ENCODE measurements at regions not wholly inside any gene's neighbourhood (a gene's known extent, or its start where the extent isn't known, plus 50 kb on each side); places are given as distances from the start of the nearest gene placed in this dataset.

DNA sequence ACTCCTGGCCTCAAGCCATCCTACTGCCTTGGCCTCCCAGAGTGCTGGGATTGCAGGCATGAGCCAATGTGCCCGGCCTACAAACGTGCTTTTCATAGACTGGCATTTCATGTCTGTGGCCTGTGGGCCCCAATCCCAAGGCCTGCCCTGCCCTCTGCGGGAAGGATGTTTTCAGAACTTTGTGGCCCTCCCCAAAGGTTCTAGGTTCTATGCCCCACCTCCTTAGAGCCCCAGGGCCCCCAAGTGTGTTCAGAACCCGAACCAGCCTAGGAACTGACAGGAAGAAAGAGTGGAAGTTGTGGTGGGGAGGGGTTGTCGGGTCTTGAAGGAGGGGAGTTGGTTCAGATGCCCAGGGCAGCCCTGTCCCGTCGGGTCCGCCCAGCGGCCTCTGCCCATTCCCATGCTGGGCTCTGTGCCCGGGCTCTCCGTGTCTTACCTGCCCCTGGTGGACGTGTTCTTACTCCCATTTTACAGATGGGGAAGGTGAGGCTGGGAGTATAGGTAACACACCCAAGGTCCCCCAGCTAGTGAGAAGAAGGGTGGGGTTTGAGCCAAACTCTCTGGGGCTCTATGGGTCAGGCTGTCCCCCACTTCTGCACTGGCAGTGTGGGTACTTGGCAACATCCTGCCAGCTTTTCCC is 175.8 kb upstream of the IER5L start (continued):
- TF ChIP-seq MXI1 (IDR thresholded peaks at IDR 0.05; ENCODE audit: low read depth, low read length) = no peak
- TF ChIP-seq, protein P1, sequence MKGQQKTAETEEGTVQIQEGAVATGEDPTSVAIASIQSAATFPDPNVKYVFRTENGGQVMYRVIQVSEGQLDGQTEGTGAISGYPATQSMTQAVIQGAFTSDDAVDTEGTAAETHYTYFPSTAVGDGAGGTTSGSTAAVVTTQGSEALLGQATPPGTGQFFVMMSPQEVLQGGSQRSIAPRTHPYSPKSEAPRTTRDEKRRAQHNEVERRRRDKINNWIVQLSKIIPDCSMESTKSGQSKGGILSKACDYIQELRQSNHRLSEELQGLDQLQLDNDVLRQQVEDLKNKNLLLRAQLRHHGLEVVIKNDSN (IDR thresholded peaks at IDR 0.05; ENCODE audit: borderline replicate concordance, low read depth) = no peak

DNA sequence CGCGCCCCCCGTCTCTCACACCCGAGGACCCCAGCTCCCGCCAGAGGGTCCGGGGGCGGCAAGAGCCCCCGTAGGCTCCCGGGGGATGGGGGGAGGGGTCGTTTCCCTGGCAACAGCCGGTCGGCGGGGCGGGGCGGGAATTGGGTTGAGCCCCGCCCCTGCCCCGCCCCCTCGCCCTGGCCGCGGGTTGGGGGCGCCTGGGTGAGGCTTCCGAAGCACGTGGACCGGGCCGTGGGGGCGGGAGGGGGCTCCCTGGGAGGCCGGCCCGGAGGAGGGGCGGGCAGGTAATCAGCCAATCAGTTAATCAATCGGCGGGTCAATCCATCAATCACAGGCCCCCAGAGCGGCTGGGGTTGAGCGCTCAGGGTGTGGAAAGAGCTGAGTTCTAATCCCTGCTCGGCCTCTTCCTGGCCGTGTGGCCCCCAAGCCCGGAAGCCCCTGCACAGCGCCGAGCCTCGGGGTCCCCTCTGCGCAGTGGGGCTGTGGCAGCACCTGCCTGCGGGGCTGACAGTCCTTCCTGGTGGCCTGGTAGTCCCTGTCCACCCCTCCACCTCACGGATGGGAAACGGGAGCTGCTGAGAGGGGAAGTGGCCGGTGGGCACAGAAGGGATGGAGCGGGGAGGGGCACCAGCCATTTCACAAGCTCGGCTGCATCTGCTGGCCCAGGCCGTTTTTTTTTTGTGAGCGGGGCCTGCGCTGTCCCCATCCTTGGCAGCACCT is 174.2 kb upstream of the IER5L start:
- Histone ChIP-seq H4K20me1 (ENCODE audit: insufficient read depth) (no peaks in the 10 kb centered on the region), H3K79me2 (ENCODE audit: insufficient read depth) (no peaks in the 10 kb centered on the region), H3K9me3 (no peaks in the 10 kb centered on the region), H3K27ac (ENCODE audit: low read depth in 2 of 2, low read length in 1 of 2) (peak overlapping the region in 1 of 2 experiments; percentile 83; a peak in 2 of 4 replicates), H3K36me3 (replicated peaks in 1 of 2; ENCODE audit: control insufficient read depth in 1 of 2, insufficient read depth in 2 of 2, low read length in 1 of 2) (no peaks in the 10 kb centered on the region), H3K4me3 (ENCODE audit: low read depth in 2 of 2, low read length in 1 of 2) (peak overlapping the region; percentile 51 to 60), H3K4me2 (peak overlapping the region; percentile 82), H3K27me3 (ENCODE audit: insufficient read depth) (no peaks in the 10 kb centered on the region), H3K9me2 (no peaks in the 10 kb centered on the region), H2AFZ (ENCODE audit: low read depth) (peak overlapping the region; percentile 97), H3K9ac (peak overlapping the region; percentile 66), H3K4me1 (ENCODE audit: control insufficient read depth in 1 of 2, insufficient read depth in 2 of 2, low read depth in 1 of 2, low read length in 1 of 2) (peaks cover 0 to 14% of the 10 kb centered on the region in 2 experiments; a peak in 1 of 4 replicates), H3F3A (replicated peaks; ENCODE audit: insufficient read depth) (no peaks in the 10 kb centered on the region)
- TF ChIP-seq SMC3 (IDR thresholded peaks at IDR 0.05; ENCODE audit: low read depth, low read length) (no peak), EZH2phosphoT487 (IDR thresholded peaks at IDR 0.05; ENCODE audit: borderline replicate concordance, low read depth) (no peak), TCF12 (IDR thresholded peaks at IDR 0.05) (no peak), MXI1 (IDR thresholded peaks at IDR 0.05; ENCODE audit: low read depth, low read length) (no peak), FOSL2 (IDR thresholded peaks at IDR 0.05; ENCODE audit: borderline replicate concordance, low read depth) (no peak), RXRA (IDR thresholded peaks at IDR 0.05; ENCODE audit: borderline replicate concordance, low read depth) (no peak), RCOR1 (IDR thresholded peaks at IDR 0.05; ENCODE audit: low read length) (no peak), GABPA (IDR thresholded peaks at IDR 0.05; ENCODE audit: low read depth) (no peak), CHD2 (IDR thresholded peaks at IDR 0.05; ENCODE audit: low read length, partially characterized antibody) (no peak), IRF3 (IDR thresholded peaks at IDR 0.05; ENCODE audit: low read depth, low read length) (no peak), TAF1 (IDR thresholded peaks at IDR 0.05; ENCODE audit: borderline replicate concordance, low read depth, low read length) (no peak), JUND (IDR thresholded peaks at IDR 0.05) (no peak)
- TF ChIP-seq, protein P2, sequence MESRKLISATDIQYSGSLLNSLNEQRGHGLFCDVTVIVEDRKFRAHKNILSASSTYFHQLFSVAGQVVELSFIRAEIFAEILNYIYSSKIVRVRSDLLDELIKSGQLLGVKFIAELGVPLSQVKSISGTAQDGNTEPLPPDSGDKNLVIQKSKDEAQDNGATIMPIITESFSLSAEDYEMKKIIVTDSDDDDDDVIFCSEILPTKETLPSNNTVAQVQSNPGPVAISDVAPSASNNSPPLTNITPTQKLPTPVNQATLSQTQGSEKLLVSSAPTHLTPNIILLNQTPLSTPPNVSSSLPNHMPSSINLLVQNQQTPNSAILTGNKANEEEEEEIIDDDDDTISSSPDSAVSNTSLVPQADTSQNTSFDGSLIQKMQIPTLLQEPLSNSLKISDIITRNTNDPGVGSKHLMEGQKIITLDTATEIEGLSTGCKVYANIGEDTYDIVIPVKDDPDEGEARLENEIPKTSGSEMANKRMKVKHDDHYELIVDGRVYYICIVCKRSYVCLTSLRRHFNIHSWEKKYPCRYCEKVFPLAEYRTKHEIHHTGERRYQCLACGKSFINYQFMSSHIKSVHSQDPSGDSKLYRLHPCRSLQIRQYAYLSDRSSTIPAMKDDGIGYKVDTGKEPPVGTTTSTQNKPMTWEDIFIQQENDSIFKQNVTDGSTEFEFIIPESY (IDR thresholded peaks at IDR 0.05; ENCODE audit: borderline replicate concordance, low read depth) = no peak
- TF ChIP-seq, protein P3, sequence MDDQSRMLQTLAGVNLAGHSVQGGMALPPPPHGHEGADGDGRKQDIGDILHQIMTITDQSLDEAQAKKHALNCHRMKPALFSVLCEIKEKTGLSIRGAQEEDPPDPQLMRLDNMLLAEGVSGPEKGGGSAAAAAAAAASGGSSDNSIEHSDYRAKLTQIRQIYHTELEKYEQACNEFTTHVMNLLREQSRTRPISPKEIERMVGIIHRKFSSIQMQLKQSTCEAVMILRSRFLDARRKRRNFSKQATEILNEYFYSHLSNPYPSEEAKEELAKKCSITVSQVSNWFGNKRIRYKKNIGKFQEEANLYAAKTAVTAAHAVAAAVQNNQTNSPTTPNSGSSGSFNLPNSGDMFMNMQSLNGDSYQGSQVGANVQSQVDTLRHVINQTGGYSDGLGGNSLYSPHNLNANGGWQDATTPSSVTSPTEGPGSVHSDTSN (IDR thresholded peaks at IDR 0.05) = no peak
- WGBS (ENCODE audit: low lambda C conversion rate) = 5% methylated on average over 4 of the region's 49 CpGs
- DNase-seq = peak; percentile 95
- POLR2A ChIA-PET = interaction anchor here (0.7 to 1.4 kb wide), 7 partner anchors 18 to 180 kb away, joined by 3 to 6 read pairs (median 3); partner anchors contain the start of gene IER5L
- CTCF ChIA-PET = interaction anchor here (0.6 to 1.5 kb wide), 7 partner anchors 22 to 259 kb away, joined by 3 to 5 read pairs (median 3); no protein-coding TSS in a partner anchor
